AG09309 (cell line): ENCODE measurements at regions not wholly inside any gene's neighbourhood (a gene's known extent, or its start where the extent isn't known, plus 50 kb on each side); places are given as distances from the start of the nearest gene placed in this dataset.

ENCODE experiments used
- DNase-seq: peaks from one replicate; pipeline ENCODE4 v3.0.0-alpha.2; 2010; ENCODE audit warnings: low read depth
- H3K4me3 ChIP-seq: 2 replicates; pipeline ENCODE4 v1.5.1; 2011; ENCODE audit warnings: mild to moderate bottlenecking, low read depth, low read length, moderate library complexity; ENCODE audit not compliant: control insufficient read depth
- CTCF ChIP-seq: IDR thresholded peaks from 2 replicates; pipeline ENCODE4 v1.5.1; 2011; ENCODE audit warnings: mild to moderate bottlenecking, low read depth, low read length, inconsistent platforms; ENCODE audit not compliant: insufficient read depth, control insufficient read depth; ENCODE audit errors: missing control alignments

- no peak overlapping the region for H3K4me3 ChIP-seq
- no peak for DNase-seq
- no peak for TF ChIP-seq CTCF
Measured at GRCh38 chr20:62566771-62567170, 75.5 kb upstream of the SLCO4A1 start.

GRCh38 chr20:62567246-62568044, 74.9 kb upstream of the SLCO4A1 start:
- TF ChIP-seq CTCF: no peak
- no peak overlapping the region for H3K4me3 ChIP-seq
- DNase-seq: no peak

- no peak overlapping the region for H3K4me3 ChIP-seq
- TF ChIP-seq CTCF: no peak
- DNase-seq: no peak
Measured at GRCh38 chr20:62568045-62568389, 74.3 kb upstream of the SLCO4A1 start.

GRCh38 chr20:62569615-62570014, 72.7 kb upstream of the SLCO4A1 start:
- H3K4me3 ChIP-seq: no peak overlapping the region
- DNase-seq: no peak
- no peak for TF ChIP-seq CTCF

- DNase-seq: no peak
- TF ChIP-seq CTCF: no peak
- no peak overlapping the region for H3K4me3 ChIP-seq
Measured at GRCh38 chr20:62570403-62570802, 71.9 kb upstream of the SLCO4A1 start.

- H3K4me3 ChIP-seq: no peak overlapping the region
- no peak for TF ChIP-seq CTCF
- DNase-seq: no peak
Measured at GRCh38 chr20:62570897-62571668, 71.2 kb upstream of the SLCO4A1 start.
